ENCODE measurements at regions not wholly inside any gene's neighbourhood (a gene's known extent, or its start where the extent isn't known, plus 50 kb on each side); places are given as distances from the start of the nearest gene placed in this dataset.

DNA sequence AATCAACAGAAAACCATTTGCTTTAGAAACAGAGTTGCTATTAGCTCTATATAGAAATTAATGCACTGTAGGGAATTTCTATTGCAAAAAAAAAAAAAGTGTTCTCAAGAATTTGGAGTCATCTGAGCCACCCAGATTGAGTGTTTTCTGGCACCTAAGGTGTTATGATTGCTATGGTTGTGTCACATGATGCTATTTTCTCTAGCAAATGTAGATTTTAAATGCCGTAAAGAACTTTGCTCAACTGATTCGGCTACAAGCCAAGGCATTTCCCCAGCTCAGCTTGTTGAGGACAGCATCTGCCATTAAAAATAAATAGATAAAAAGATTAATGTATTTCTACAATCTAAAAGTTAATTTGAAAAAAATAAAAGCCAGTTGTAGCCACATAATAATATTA lies 712.8 kb downstream of the FAT4 start:
- H3K27me3 ChIP-seq (ENCODE audit: control insufficient read depth in 3 of 3, insufficient read depth in 3 of 3, low read length in 3 of 3), result no peaks in the 10 kb centered on the region
- H3K4me3 ChIP-seq (ENCODE audit: low read length in 3 of 3), result no peak overlapping the region
- no peaks in the 10 kb centered on the region for H3K4me1 ChIP-seq (ENCODE audit: control insufficient read depth in 3 of 3, insufficient read depth in 3 of 3, low read length in 3 of 3)
- no peak overlapping the region for H3K27ac ChIP-seq (ENCODE audit: low read depth, low read length)
- no peaks in the 10 kb centered on the region for H3K36me3 ChIP-seq (ENCODE audit: control insufficient read depth in 3 of 3, insufficient read depth in 3 of 3, low read length in 3 of 3)
- H3K9ac ChIP-seq (ENCODE audit: low read depth in 1 of 3, low read length in 3 of 3), result no peak overlapping the region
- peaks cover 0 to 3% (median 0%) of the 10 kb centered on the region in 3 donors for H3K9me3 ChIP-seq (ENCODE audit: control insufficient read depth in 3 of 3, low read length in 3 of 3)

- no peak overlapping the region for H3K27ac ChIP-seq (ENCODE audit: low read depth, low read length)
These were observed 714.1 kb downstream of the FAT4 start for GRCh38 chr4:126028876-126029275.

GRCh38 chr4:126037231-126037630 lies 722.5 kb downstream of the FAT4 start:
- H3K9me3 ChIP-seq (ENCODE audit: control insufficient read depth in 3 of 3, low read length in 3 of 3), result no peaks in the 10 kb centered on the region
- peaks cover 0 to 2% (median 0%) of the 10 kb centered on the region in 3 donors for H3K4me1 ChIP-seq (ENCODE audit: control insufficient read depth in 3 of 3, insufficient read depth in 3 of 3, low read length in 3 of 3)
- no peak overlapping the region for H3K9ac ChIP-seq (ENCODE audit: low read depth in 1 of 3, low read length in 3 of 3)
- no peak overlapping the region for H3K4me3 ChIP-seq (ENCODE audit: low read length in 3 of 3)
- H3K36me3 ChIP-seq (ENCODE audit: control insufficient read depth in 3 of 3, insufficient read depth in 3 of 3, low read length in 3 of 3), result no peaks in the 10 kb centered on the region
- H3K27ac ChIP-seq (ENCODE audit: low read depth, low read length), result no peak overlapping the region
- no peaks in the 10 kb centered on the region for H3K27me3 ChIP-seq (ENCODE audit: control insufficient read depth in 3 of 3, insufficient read depth in 3 of 3, low read length in 3 of 3)

More at GRCh38 chr4:126028876-126029275, 714.1 kb downstream of the FAT4 start:
- Histone ChIP-seq H3K4me3 (ENCODE audit: low read length in 3 of 3) (no peak overlapping the region), H3K9me3 (ENCODE audit: control insufficient read depth in 3 of 3, low read length in 3 of 3) (no peaks in the 10 kb centered on the region), H3K36me3 (ENCODE audit: control insufficient read depth in 3 of 3, insufficient read depth in 3 of 3, low read length in 3 of 3) (no peaks in the 10 kb centered on the region), H3K27me3 (ENCODE audit: control insufficient read depth in 3 of 3, insufficient read depth in 3 of 3, low read length in 3 of 3) (no peaks in the 10 kb centered on the region), H3K9ac (ENCODE audit: low read depth in 1 of 3, low read length in 3 of 3) (no peak overlapping the region), H3K4me1 (ENCODE audit: control insufficient read depth in 3 of 3, insufficient read depth in 3 of 3, low read length in 3 of 3) (no peaks in the 10 kb centered on the region)

DNA sequence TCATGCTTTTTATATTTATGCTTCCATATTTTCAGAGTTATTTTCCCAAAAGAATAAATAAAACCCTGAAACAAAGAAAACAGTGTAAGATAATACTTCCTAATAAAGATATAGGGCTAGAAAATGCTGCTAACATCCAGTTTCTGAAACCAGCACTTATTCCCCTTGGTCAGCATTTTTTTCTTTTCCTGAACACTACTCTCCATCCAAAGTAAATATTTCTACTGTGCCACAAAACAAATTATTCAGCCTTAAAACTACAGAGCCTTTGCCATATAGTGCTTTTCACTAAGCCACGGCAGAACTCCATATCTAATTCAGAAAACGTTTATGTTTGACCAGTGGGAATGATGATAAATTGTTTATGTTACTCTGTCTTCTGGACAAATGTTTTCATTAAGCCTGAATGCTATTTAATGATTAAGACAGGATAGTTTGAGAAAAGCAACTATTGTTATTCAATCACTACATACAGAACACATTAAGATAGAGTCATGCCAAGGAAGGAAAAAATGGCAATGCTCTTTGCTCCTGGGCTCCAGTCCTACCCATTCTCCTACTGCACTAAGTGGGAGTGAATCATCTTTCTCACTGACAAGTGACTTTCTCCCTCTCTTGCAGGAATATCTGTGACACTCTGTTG lies 723.9 kb downstream of the FAT4 start:
- H3K4me1 ChIP-seq (ENCODE audit: control insufficient read depth in 3 of 3, insufficient read depth in 3 of 3, low read length in 3 of 3), result peaks cover 0 to 2% (median 0%) of the 10 kb centered on the region in 3 donors
- H3K9ac ChIP-seq (ENCODE audit: low read depth in 1 of 3, low read length in 3 of 3), result no peak overlapping the region
- H3K36me3 ChIP-seq (ENCODE audit: control insufficient read depth in 3 of 3, insufficient read depth in 3 of 3, low read length in 3 of 3), result no peaks in the 10 kb centered on the region
- H3K27ac ChIP-seq (ENCODE audit: low read depth, low read length), result no peak overlapping the region
- no peak overlapping the region for H3K4me3 ChIP-seq (ENCODE audit: low read length in 3 of 3)
- no peaks in the 10 kb centered on the region for H3K27me3 ChIP-seq (ENCODE audit: control insufficient read depth in 3 of 3, insufficient read depth in 3 of 3, low read length in 3 of 3)
- no peaks in the 10 kb centered on the region for H3K9me3 ChIP-seq (ENCODE audit: control insufficient read depth in 3 of 3, low read length in 3 of 3)

- Histone ChIP-seq H3K36me3 (ENCODE audit: control insufficient read depth in 3 of 3, insufficient read depth in 3 of 3, low read length in 3 of 3) (no peaks in the 10 kb centered on the region), H3K27ac (ENCODE audit: low read depth, low read length) (no peak overlapping the region), H3K4me1 (ENCODE audit: control insufficient read depth in 3 of 3, insufficient read depth in 3 of 3, low read length in 3 of 3) (no peaks in the 10 kb centered on the region), H3K9me3 (ENCODE audit: control insufficient read depth in 3 of 3, low read length in 3 of 3) (no peaks in the 10 kb centered on the region), H3K9ac (ENCODE audit: low read depth in 1 of 3, low read length in 3 of 3) (no peak overlapping the region), H3K27me3 (ENCODE audit: control insufficient read depth in 3 of 3, insufficient read depth in 3 of 3, low read length in 3 of 3) (no peaks in the 10 kb centered on the region), H3K4me3 (ENCODE audit: low read length in 3 of 3) (no peak overlapping the region)
These were observed 731.4 kb downstream of the FAT4 start for GRCh38 chr4:126046081-126046614.

- Histone ChIP-seq H3K4me1 (ENCODE audit: control insufficient read depth in 3 of 3, insufficient read depth in 3 of 3, low read length in 3 of 3) (no peaks in the 10 kb centered on the region), H3K36me3 (ENCODE audit: control insufficient read depth in 3 of 3, insufficient read depth in 3 of 3, low read length in 3 of 3) (no peaks in the 10 kb centered on the region), H3K4me3 (ENCODE audit: low read length in 3 of 3) (no peak overlapping the region), H3K9ac (ENCODE audit: low read depth in 1 of 3, low read length in 3 of 3) (no peak overlapping the region), H3K27me3 (ENCODE audit: control insufficient read depth in 3 of 3, insufficient read depth in 3 of 3, low read length in 3 of 3) (no peaks in the 10 kb centered on the region), H3K9me3 (ENCODE audit: control insufficient read depth in 3 of 3, low read length in 3 of 3) (no peaks in the 10 kb centered on the region), H3K27ac (ENCODE audit: low read depth, low read length) (no peak overlapping the region)
These were observed 732.4 kb downstream of the FAT4 start for GRCh38 chr4:126047114-126047513.

GRCh38 chr4:126051689-126052424 lies 737.1 kb downstream of the FAT4 start:
- H3K4me3 ChIP-seq (ENCODE audit: low read length in 3 of 3), result no peak overlapping the region
- H3K27me3 ChIP-seq (ENCODE audit: control insufficient read depth in 3 of 3, insufficient read depth in 3 of 3, low read length in 3 of 3), result no peaks in the 10 kb centered on the region
- no peaks in the 10 kb centered on the region for H3K36me3 ChIP-seq (ENCODE audit: control insufficient read depth in 3 of 3, insufficient read depth in 3 of 3, low read length in 3 of 3)
- H3K4me1 ChIP-seq (ENCODE audit: control insufficient read depth in 3 of 3, insufficient read depth in 3 of 3, low read length in 3 of 3), result no peaks in the 10 kb centered on the region
- no peaks in the 10 kb centered on the region for H3K9me3 ChIP-seq (ENCODE audit: control insufficient read depth in 3 of 3, low read length in 3 of 3)
- H3K27ac ChIP-seq (ENCODE audit: low read depth, low read length), result no peak overlapping the region
- no peak overlapping the region for H3K9ac ChIP-seq (ENCODE audit: low read depth in 1 of 3, low read length in 3 of 3)

DNA sequence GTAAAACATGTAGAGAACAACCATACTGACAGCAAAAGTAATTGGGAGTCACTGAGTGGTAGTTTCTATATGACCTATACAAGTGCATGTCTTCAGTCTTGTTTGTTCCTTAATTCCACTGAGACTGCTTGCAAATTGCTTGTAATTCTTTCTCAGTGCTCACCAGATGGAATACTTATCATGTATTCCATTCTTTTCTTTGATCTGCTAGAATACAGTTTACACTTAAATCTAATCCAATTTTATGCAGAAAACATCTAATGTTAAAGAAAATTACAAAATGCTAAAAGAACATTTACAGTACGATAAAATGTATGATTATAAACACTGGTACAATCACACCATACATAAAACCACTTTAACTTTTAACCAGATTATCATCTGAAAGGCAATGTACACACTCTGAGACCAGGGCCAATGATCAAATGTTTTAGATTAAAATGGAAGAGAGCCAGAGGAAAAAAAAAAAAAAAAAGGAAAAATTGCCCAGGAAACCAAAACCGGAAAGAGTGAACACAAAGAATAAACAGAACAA lies 741.4 kb downstream of the FAT4 start:
- no peak overlapping the region for H3K27ac ChIP-seq (ENCODE audit: low read depth, low read length)
- no peaks in the 10 kb centered on the region for H3K4me1 ChIP-seq (ENCODE audit: control insufficient read depth in 3 of 3, insufficient read depth in 3 of 3, low read length in 3 of 3)
- no peak overlapping the region for H3K4me3 ChIP-seq (ENCODE audit: low read length in 3 of 3)
- no peaks in the 10 kb centered on the region for H3K36me3 ChIP-seq (ENCODE audit: control insufficient read depth in 3 of 3, insufficient read depth in 3 of 3, low read length in 3 of 3)
- no peak overlapping the region for H3K9ac ChIP-seq (ENCODE audit: low read depth in 1 of 3, low read length in 3 of 3)
- H3K9me3 ChIP-seq (ENCODE audit: control insufficient read depth in 3 of 3, low read length in 3 of 3), result no peaks in the 10 kb centered on the region
- no peaks in the 10 kb centered on the region for H3K27me3 ChIP-seq (ENCODE audit: control insufficient read depth in 3 of 3, insufficient read depth in 3 of 3, low read length in 3 of 3)

DNA sequence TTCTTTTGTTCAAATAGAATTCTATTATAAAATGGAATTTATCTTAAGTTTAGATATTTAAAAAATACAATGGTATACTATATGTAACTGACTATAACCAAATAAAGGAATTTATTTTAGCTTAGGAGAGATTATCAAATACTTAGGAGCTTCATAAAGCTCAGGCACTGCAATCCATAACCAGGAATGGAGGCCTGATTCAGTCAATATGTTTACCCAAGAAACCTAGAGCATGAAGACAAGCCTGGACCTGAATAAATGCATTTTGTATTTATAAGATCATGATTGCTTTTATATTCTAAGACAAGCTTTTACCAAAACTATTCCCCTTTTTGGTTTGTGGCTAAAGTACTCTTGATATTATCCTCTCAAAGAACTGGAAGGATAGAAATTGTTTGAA lies 742.6 kb downstream of the FAT4 start:
- H3K4me3 ChIP-seq (ENCODE audit: low read length in 3 of 3), result no peak overlapping the region
- H3K4me1 ChIP-seq (ENCODE audit: control insufficient read depth in 3 of 3, insufficient read depth in 3 of 3, low read length in 3 of 3), result no peaks in the 10 kb centered on the region
- no peaks in the 10 kb centered on the region for H3K9me3 ChIP-seq (ENCODE audit: control insufficient read depth in 3 of 3, low read length in 3 of 3)
- no peaks in the 10 kb centered on the region for H3K36me3 ChIP-seq (ENCODE audit: control insufficient read depth in 3 of 3, insufficient read depth in 3 of 3, low read length in 3 of 3)
- no peak overlapping the region for H3K9ac ChIP-seq (ENCODE audit: low read depth in 1 of 3, low read length in 3 of 3)
- H3K27me3 ChIP-seq (ENCODE audit: control insufficient read depth in 3 of 3, insufficient read depth in 3 of 3, low read length in 3 of 3), result no peaks in the 10 kb centered on the region
- H3K27ac ChIP-seq (ENCODE audit: low read depth, low read length), result no peak overlapping the region

DNA sequence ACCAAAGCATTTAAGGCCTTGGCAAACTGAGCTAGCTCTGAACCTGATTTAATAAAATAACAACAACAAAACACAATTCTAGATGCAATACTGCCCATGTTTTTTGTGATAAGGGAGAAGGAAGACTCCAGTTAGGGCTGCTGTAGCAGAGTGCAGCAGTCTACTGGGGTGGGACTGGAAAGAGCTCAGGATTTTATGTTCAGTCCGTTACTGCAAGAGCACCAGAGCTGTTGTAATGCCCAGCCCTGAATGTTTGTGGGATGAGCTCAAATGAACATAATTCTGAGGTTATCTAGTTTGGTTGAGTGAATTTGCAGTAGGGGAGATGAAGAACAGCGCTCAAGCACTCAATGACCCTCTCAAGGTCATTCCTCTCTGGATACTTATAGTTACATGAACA lies 743.8 kb downstream of the FAT4 start:
- no peak overlapping the region for H3K9ac ChIP-seq (ENCODE audit: low read depth in 1 of 3, low read length in 3 of 3)
- H3K4me3 ChIP-seq (ENCODE audit: low read length in 3 of 3), result no peak overlapping the region
- H3K27me3 ChIP-seq (ENCODE audit: control insufficient read depth in 3 of 3, insufficient read depth in 3 of 3, low read length in 3 of 3), result no peaks in the 10 kb centered on the region
- H3K4me1 ChIP-seq (ENCODE audit: control insufficient read depth in 3 of 3, insufficient read depth in 3 of 3, low read length in 3 of 3), result no peaks in the 10 kb centered on the region
- H3K36me3 ChIP-seq (ENCODE audit: control insufficient read depth in 3 of 3, insufficient read depth in 3 of 3, low read length in 3 of 3), result no peaks in the 10 kb centered on the region
- H3K27ac ChIP-seq (ENCODE audit: low read depth, low read length), result no peak overlapping the region
- no peaks in the 10 kb centered on the region for H3K9me3 ChIP-seq (ENCODE audit: control insufficient read depth in 3 of 3, low read length in 3 of 3)
